SK-N-SH (cell line): ENCODE measurements at regions not wholly inside any gene's neighbourhood (a gene's known extent, or its start where the extent isn't known, plus 50 kb on each side); places are given as distances from the start of the nearest gene placed in this dataset.

ENCODE experiments used
- EZH2phosphoT487 ChIP-seq: fragments of 200-600 bp; sonication (generic); IDR thresholded peaks from 2 replicates; pipeline ENCODE4 v1.6.1; 2017; ENCODE audit warnings: low read depth, mixed run types, mild to moderate bottlenecking, antibody characterized with exemption, moderate library complexity, borderline replicate concordance
- FOXJ3 ChIP-seq: sonication (generic); formaldehyde crosslinking; IDR thresholded peaks from 2 replicates; pipeline ENCODE4 v1.5.1; 2020; ENCODE audit warnings: mild to moderate bottlenecking, missing genetic modification reagents
- JUND ChIP-seq: IDR thresholded peaks from 2 replicates; pipeline ENCODE4 v1.4.0; 2012
- RCOR1 ChIP-seq: fragments of 150-350 bp; IDR thresholded peaks from 2 replicates; pipeline ENCODE4 v1.6.1; 2017; ENCODE audit warnings: antibody characterized with exemption, low read length
- TEAD4 ChIP-seq: IDR thresholded peaks from 2 replicates; pipeline ENCODE4 v1.4.0; 2012; ENCODE audit warnings: mild to moderate bottlenecking, borderline replicate concordance; ENCODE audit not compliant: insufficient read depth
- YY1 ChIP-seq: IDR thresholded peaks from 2 replicates; pipeline ENCODE4 v1.4.0; 2012; ENCODE audit warnings: low read depth, mild to moderate bottlenecking
- TF ChIP-seq, protein P1 (sequence below): fragments of 200-600 bp; sonication (generic); IDR thresholded peaks from 2 replicates; pipeline ENCODE4 v1.6.1; 2017; ENCODE audit warnings: antibody characterized with exemption, mild to moderate bottlenecking, moderate library complexity
- TF ChIP-seq, protein P2 (sequence below): IDR thresholded peaks from 2 replicates; pipeline ENCODE4; 2012

DNA sequence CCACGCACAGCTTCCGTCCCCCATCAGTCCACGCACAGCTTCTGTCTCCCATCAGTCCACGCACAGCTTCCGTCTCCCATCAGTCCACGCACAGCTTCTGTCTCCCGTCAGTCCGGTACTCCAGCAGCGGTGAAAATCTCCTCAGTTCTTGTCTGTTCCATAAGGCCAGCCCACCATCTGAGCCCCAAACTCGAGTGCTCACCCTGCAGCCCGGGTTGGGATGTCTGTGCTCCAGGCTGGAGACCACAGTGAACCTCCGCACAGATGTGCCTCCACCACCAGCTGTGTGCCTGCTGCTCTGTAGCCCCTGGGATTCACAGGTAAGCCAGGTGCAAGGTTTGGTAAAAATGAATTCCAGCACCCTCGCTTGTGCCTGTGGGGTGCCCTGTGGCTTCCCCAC, 258.6 kb downstream of the NPHP4 start:
- TF ChIP-seq JUND (no peak), TEAD4 (no peak), EZH2phosphoT487 (no peak), YY1 (no peak), RCOR1 (no peak), FOXJ3 (CRISPR knock-in tag) (no peak)
- TF ChIP-seq, protein P1, sequence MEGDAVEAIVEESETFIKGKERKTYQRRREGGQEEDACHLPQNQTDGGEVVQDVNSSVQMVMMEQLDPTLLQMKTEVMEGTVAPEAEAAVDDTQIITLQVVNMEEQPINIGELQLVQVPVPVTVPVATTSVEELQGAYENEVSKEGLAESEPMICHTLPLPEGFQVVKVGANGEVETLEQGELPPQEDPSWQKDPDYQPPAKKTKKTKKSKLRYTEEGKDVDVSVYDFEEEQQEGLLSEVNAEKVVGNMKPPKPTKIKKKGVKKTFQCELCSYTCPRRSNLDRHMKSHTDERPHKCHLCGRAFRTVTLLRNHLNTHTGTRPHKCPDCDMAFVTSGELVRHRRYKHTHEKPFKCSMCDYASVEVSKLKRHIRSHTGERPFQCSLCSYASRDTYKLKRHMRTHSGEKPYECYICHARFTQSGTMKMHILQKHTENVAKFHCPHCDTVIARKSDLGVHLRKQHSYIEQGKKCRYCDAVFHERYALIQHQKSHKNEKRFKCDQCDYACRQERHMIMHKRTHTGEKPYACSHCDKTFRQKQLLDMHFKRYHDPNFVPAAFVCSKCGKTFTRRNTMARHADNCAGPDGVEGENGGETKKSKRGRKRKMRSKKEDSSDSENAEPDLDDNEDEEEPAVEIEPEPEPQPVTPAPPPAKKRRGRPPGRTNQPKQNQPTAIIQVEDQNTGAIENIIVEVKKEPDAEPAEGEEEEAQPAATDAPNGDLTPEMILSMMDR = no peak
- TF ChIP-seq, protein P2, sequence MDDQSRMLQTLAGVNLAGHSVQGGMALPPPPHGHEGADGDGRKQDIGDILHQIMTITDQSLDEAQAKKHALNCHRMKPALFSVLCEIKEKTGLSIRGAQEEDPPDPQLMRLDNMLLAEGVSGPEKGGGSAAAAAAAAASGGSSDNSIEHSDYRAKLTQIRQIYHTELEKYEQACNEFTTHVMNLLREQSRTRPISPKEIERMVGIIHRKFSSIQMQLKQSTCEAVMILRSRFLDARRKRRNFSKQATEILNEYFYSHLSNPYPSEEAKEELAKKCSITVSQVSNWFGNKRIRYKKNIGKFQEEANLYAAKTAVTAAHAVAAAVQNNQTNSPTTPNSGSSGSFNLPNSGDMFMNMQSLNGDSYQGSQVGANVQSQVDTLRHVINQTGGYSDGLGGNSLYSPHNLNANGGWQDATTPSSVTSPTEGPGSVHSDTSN = no peak
